ENCODE measurements at regions not wholly inside any gene's neighbourhood (a gene's known extent, or its start where the extent isn't known, plus 50 kb on each side); places are given as distances from the start of the nearest gene placed in this dataset.
A peak's percentile ranks its signal among the peaks of the same experiment; 100 is the strongest.

GRCh38 chr13:26919732-26920131, 159.1 kb upstream of the GPR12 start:
- TF ChIP-seq CTCF (conservative IDR thresholded peaks at IDR 0.05) = no peak
- H3K9ac ChIP-seq (ENCODE audit: extremely low read depth, low read length, poor library complexity, severe bottlenecking) = no peak overlapping the region
- peak; percentile 11 for DNase-seq
- no peaks in the 10 kb centered on the region for H3K27me3 ChIP-seq (ENCODE audit: control insufficient read depth, insufficient read depth, low read length, poor library complexity, severe bottlenecking)
- H3K4me1 ChIP-seq (ENCODE audit: control insufficient read depth, insufficient read depth, low read length) = no peaks in the 10 kb centered on the region
- no peaks in the 10 kb centered on the region for H3K9me3 ChIP-seq (ENCODE audit: control insufficient read depth, low read length)
- H3K4me3 ChIP-seq (ENCODE audit: low read length) = no peak overlapping the region
- WGBS, 2 experiments (ENCODE audit: insufficient coverage in 1 of 2, insufficient read length in 1 of 2) = 89 to 90% methylated on average over 2 of the region's 2 CpGs
- Mint-ChIP-seq H3K4me3 (no peak overlapping the region), H3K4me1 (peaks cover 7% of the 10 kb centered on the region), H3K27ac (no peak overlapping the region), H3K9me3 (no peaks in the 10 kb centered on the region), H3K36me3 (ENCODE audit: low read depth) (no peaks in the 10 kb centered on the region), H3K27me3 (ENCODE audit: insufficient read depth) (peaks cover 7% of the 10 kb centered on the region)
- H3K36me3 ChIP-seq (ENCODE audit: control insufficient read depth, insufficient read depth, low read length) = no peaks in the 10 kb centered on the region
- H3K27ac ChIP-seq (ENCODE audit: low read depth, low read length) = no peak overlapping the region

GRCh38 chr13:26919311-26919710, 158.7 kb upstream of the GPR12 start:
- Mint-ChIP-seq H3K27ac (no peak overlapping the region), H3K9me3 (no peaks in the 10 kb centered on the region), H3K27me3 (ENCODE audit: insufficient read depth) (peaks cover 7% of the 10 kb centered on the region), H3K36me3 (ENCODE audit: low read depth) (no peaks in the 10 kb centered on the region), H3K4me3 (no peak overlapping the region), H3K4me1 (peaks cover 7% of the 10 kb centered on the region)
- H3K9me3 ChIP-seq (ENCODE audit: control insufficient read depth, low read length) = no peaks in the 10 kb centered on the region
- H3K4me1 ChIP-seq (ENCODE audit: control insufficient read depth, insufficient read depth, low read length) = no peaks in the 10 kb centered on the region
- H3K27ac ChIP-seq (ENCODE audit: low read depth, low read length) = no peak overlapping the region
- H3K4me3 ChIP-seq (ENCODE audit: low read length) = no peak overlapping the region
- H3K27me3 ChIP-seq (ENCODE audit: control insufficient read depth, insufficient read depth, low read length, poor library complexity, severe bottlenecking) = no peaks in the 10 kb centered on the region
- H3K36me3 ChIP-seq (ENCODE audit: control insufficient read depth, insufficient read depth, low read length) = no peaks in the 10 kb centered on the region
- peak; percentile 18 for DNase-seq
- H3K9ac ChIP-seq (ENCODE audit: extremely low read depth, low read length, poor library complexity, severe bottlenecking) = no peak overlapping the region
- TF ChIP-seq CTCF (conservative IDR thresholded peaks at IDR 0.05) = no peak
- 88 to 92% methylated on average over 7 of the region's 7 CpGs for WGBS, 2 experiments (ENCODE audit: insufficient coverage in 1 of 2, insufficient read length in 1 of 2)

- Mint-ChIP-seq H3K27ac (no peak overlapping the region), H3K4me1 (no peaks in the 10 kb centered on the region), H3K4me3 (no peak overlapping the region), H3K9me3 (no peaks in the 10 kb centered on the region), H3K27me3 (ENCODE audit: insufficient read depth) (no peaks in the 10 kb centered on the region), H3K36me3 (ENCODE audit: low read depth) (no peaks in the 10 kb centered on the region)
- no peak for TF ChIP-seq CTCF (conservative IDR thresholded peaks at IDR 0.05)
- Histone ChIP-seq H3K4me1 (ENCODE audit: control insufficient read depth, insufficient read depth, low read length) (no peaks in the 10 kb centered on the region), H3K36me3 (ENCODE audit: control insufficient read depth, insufficient read depth, low read length) (no peaks in the 10 kb centered on the region), H3K27me3 (ENCODE audit: control insufficient read depth, insufficient read depth, low read length, poor library complexity, severe bottlenecking) (no peaks in the 10 kb centered on the region), H3K4me3 (ENCODE audit: low read length) (no peak overlapping the region), H3K9ac (ENCODE audit: extremely low read depth, low read length, poor library complexity, severe bottlenecking) (no peak overlapping the region), H3K9me3 (ENCODE audit: control insufficient read depth, low read length) (no peaks in the 10 kb centered on the region), H3K27ac (ENCODE audit: low read depth, low read length) (peak overlapping the region; percentile 51)
- 92 to 95% methylated on average over 4 to 7 of the region's 7 CpGs for WGBS, 2 experiments (ENCODE audit: insufficient coverage in 1 of 2, insufficient read length in 1 of 2)
- DNase-seq = peak; percentile 23
Observed at GRCh38 chr13:26914624-26915023, 154.0 kb upstream of the GPR12 start.
